ENCODE measurements at regions not wholly inside any gene's neighbourhood (a gene's known extent, or its start where the extent isn't known, plus 50 kb on each side); places are given as distances from the start of the nearest gene placed in this dataset.
A peak's percentile ranks its signal among the peaks of the same experiment; 100 is the strongest.
"Not testable (repeated sequence)": the region's sequence is repeated elsewhere in the genome, so short reads cannot be mapped to it uniquely, and the experiment has no call there.

- DNase-seq (ENCODE audit: low read depth): no peak
These were observed 777.0 kb downstream of the TSN start for GRCh38 chr2:122532481-122532880.

- no peak for DNase-seq (ENCODE audit: low read depth)
These were observed 780.6 kb downstream of the TSN start for GRCh38 chr2:122535960-122536505.

GRCh38 chr2:122539311-122539710 lies 783.9 kb downstream of the TSN start:
- DNase-seq (ENCODE audit: low read depth): no peak

DNA sequence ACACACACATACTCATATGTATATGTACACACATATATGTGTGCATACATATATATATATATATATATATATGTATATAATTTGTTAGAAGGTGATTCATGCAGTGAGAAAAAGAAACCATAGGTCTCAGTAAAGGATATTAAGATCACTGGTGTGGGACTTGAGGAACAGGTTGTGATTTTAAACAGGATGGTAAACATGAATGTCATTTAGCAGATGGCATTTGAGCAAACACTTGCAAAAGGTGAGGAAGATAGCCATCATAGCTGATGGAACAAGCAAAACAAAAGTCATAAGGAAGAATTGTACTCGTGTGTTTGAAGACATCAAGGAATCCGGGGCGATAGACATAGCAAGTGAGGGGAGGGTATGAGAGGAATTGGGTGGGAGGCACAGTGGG lies 784.5 kb downstream of the TSN start:
- no peak for DNase-seq (ENCODE audit: low read depth)

DNA sequence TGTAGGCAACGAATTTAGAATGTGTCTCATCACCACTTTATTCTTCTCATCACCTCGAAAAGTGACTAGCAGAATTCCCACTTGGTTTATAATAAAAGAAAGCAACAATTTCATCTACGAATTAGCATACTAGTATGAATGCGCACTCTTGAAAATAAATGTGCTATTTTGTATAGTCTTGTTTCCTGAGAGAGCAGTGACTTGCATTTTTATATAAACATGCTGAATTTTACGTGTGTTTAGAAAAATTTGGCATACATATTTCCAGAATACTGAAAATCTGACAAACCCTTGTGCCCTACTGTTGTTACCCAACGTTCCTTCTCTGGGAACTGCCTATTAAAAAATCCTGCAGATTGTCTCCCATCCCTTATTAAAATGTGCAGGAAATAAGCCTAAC lies 786.8 kb downstream of the TSN start:
- DNase-seq (ENCODE audit: low read depth): no peak

DNA sequence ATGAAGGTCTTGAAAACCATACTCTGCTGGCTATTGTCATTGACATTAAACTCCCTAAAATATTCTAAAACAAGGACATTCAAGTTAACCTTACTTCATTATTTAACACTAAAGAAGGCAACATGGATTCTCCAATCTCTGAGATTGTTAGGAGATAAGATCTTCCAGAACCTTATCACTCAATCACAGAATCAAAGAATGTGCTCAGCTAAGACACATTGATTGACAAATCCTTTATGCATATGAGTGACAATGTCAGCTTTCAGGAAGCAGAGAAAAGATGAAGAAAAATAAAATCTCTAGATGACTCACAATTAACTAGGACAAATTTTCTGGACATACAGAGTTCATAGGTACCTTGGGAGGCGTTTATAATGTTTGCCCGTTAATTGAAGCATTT lies 787.2 kb downstream of the TSN start:
- no peak for DNase-seq (ENCODE audit: low read depth)

- DNase-seq (ENCODE audit: low read depth): peak; percentile 19
These were observed 788.4 kb downstream of the TSN start for GRCh38 chr2:122543815-122544214.

- DNase-seq (ENCODE audit: low read depth): no peak
These were observed 790.4 kb downstream of the TSN start for GRCh38 chr2:122545821-122546220.

- DNase-seq (ENCODE audit: low read depth): no peak
These were observed 807.3 kb downstream of the TSN start for GRCh38 chr2:122562775-122563174.

DNA sequence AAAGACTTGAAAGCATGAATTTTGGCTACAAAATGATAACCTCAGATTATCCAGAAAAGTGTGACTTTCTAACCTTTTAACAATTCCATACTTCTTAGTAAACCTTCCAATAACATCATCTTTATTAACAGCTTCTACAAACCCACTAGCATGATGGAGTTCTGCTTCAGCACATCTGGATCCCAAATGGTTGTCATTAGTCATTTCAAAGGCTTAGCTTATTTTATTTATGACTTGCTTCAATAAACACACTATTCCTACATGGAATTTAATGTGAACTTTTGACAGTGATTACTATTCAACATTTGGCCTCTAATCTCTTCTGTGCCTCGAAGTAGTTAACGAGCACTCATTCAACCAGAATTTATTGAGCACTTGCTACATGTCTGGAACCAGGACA lies 808.3 kb downstream of the TSN start:
- DNase-seq (ENCODE audit: low read depth): no peak

DNA sequence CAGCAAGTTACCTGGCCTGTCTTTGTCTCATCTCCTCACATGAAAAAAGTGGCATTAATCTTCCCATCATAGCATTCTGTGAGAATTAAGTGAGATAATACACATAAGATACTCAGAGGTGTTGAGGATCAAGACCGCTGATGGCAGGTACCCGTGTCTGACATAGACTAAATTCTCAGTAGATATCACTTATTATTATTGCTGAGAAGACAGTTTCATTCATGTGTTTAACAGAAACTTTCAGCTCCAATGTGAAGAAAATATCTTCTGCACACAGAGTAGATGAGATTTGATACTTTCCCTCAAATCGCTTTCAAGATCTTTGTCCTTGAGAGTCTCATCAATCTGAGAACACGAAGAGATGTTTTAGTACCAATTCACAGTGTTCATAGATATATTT lies 809.4 kb downstream of the TSN start:
- DNase-seq (ENCODE audit: low read depth): no peak

DNA sequence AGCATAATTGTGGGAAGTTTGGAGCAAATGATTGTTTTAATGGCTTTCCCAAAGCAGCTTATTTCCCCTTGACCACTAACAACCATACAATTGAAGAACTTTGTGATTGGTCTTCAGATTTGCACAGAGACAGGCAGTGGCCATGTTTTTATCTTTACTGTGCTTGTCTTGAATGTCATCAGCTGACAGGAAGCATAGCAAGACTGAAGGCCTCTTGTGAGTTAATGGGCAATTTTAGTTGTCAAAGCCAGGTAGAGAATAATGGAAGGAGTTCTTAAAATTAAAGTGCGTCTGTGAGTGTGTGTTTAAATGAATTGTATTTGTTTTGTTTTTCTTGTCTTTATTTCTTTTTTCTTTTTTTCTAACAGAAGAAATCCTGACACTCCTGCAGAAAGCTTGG lies 809.9 kb downstream of the TSN start:
- no peak for DNase-seq (ENCODE audit: low read depth)

- no peak for DNase-seq (ENCODE audit: low read depth)
These were observed 815.2 kb downstream of the TSN start for GRCh38 chr2:122570641-122571040.

- not testable (repeated sequence) for DNase-seq (ENCODE audit: low read depth)
These were observed 816.0 kb downstream of the TSN start for GRCh38 chr2:122571471-122571870.

- DNase-seq (ENCODE audit: low read depth): no peak
These were observed 819.6 kb downstream of the TSN start for GRCh38 chr2:122575076-122575475.

GRCh38 chr2:122583159-122583917 lies 827.9 kb downstream of the TSN start:
- DNase-seq (ENCODE audit: low read depth): no peak

GRCh38 chr2:122590524-122590923 lies 835.1 kb downstream of the TSN start:
- DNase-seq (ENCODE audit: low read depth): no peak

GRCh38 chr2:122595065-122595464 lies 839.6 kb downstream of the TSN start:
- no peak for DNase-seq (ENCODE audit: low read depth)

DNA sequence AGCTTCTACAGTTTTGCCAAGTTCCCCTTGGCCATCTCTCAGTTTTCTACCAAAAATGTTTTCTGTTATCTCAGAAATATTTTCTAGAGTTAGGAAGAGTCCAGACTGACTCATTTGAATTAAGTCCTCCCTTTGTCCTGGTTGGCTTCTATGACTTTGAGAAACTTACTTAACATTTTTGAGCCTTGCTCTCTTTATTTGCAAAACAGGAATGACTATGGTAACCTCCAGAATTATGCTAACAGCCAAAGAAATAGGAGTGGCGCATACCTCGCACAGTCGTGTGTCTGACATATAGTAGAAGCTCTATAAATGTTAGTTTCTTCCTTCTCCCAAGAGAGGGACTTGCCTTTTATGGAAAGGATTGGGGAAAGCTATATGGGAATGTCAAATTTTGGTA lies 841.1 kb downstream of the TSN start:
- DNase-seq (ENCODE audit: low read depth): no peak

GRCh38 chr2:122598784-122599183 lies 843.3 kb downstream of the TSN start:
- DNase-seq (ENCODE audit: low read depth): no peak

GRCh38 chr2:122610948-122611609 lies 855.6 kb downstream of the TSN start:
- DNase-seq (ENCODE audit: low read depth): no peak

DNA sequence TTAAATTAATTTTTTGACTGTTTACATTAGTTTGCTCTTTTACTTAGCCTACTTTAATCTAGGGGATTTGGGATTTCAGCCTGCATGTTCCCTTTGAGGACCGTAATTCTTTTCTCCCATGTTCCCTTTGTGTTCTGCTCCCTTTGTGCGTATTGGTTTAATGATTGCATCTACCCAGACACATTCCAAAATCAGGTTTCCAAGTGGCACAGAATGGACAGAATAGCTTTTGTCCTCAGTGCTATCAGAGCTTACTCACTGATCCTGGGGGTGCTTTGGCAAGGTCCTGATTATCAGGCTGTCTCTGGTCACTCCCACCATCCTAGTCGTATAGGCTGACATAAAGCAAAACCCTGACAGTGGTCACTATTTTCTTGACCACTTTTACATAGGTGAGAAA lies 867.5 kb downstream of the TSN start:
- DNase-seq (ENCODE audit: low read depth): no peak

DNA sequence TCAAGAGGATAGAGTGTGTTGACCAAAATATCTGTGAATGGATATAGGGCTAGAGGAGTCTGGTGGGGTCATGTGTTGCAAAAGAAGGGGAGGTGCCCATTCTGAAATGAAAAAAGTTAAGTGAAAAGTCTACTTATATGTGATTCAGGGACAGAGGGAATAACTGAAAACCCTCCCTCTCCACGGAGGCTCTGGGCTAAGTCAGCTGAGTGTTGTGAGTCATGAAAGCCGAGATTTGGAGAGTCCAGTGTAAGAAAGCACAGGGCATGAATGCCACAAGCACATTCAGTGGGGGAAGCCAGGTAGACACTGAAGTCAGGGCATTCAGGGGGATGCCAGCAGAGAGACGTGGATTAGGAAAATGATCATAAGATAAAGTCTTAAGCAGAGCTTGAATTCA lies 871.9 kb downstream of the TSN start:
- peak; percentile 58 for DNase-seq (ENCODE audit: low read depth)

All from LHCN-M2 (cell line).